RWPE2 (cell line): ENCODE measurements at regions not wholly inside any gene's neighbourhood (a gene's known extent, or its start where the extent isn't known, plus 50 kb on each side); places are given as distances from the start of the nearest gene placed in this dataset.

Source experiments
- ATAC-seq: fragments of 200-7000 bp; cut with Tn5 transposase; 3 replicates; pipeline ENCODE4 v1.9.1; 2021; ENCODE audit warnings: low read depth
- DNase-seq: peaks from one replicate; pipeline ENCODE4 v3.0.0-alpha.2; 2020; ENCODE audit warnings: low spot score
- H3K27ac ChIP-seq: fragments of 450-650 bp; 2 replicates; pipeline ENCODE4 v1.5.1; 2017; ENCODE audit warnings: mild to moderate bottlenecking; ENCODE audit not compliant: poor library complexity, severe bottlenecking
- H3K27me3 ChIP-seq: fragments of 250-450 bp; sonication (Bioruptor Pico); 2 replicates; pipeline ENCODE4 v1.5.1; 2021; ENCODE audit warnings: mild to moderate bottlenecking, moderate library complexity; ENCODE audit not compliant: insufficient read depth, poor library complexity, severe bottlenecking
- H3K36me3 ChIP-seq: fragments of 250-450 bp; sonication (Bioruptor Pico); 2 replicates; pipeline ENCODE4 v1.5.1; 2020; ENCODE audit warnings: low read depth, mild to moderate bottlenecking, moderate library complexity
- H3K4me1 ChIP-seq: fragments of 250-450 bp; sonication (Bioruptor Pico); 2 replicates; pipeline ENCODE4 v1.5.1; 2021; ENCODE audit warnings: mild to moderate bottlenecking, moderate library complexity; ENCODE audit not compliant: insufficient read depth, poor library complexity, severe bottlenecking
- H3K4me3 ChIP-seq: fragments of 250-450 bp; sonication (Bioruptor Pico); 2 replicates; pipeline ENCODE4 v1.5.1; 2021; ENCODE audit warnings: mild to moderate bottlenecking, moderate library complexity; ENCODE audit not compliant: severe bottlenecking
- H3K9me3 ChIP-seq: fragments of 250-450 bp; sonication (Bioruptor Pico); 2 replicates; pipeline ENCODE4 v1.5.1; 2021; ENCODE audit warnings: mild to moderate bottlenecking, moderate library complexity; ENCODE audit not compliant: severe bottlenecking
- TF ChIP-seq, protein P1 (sequence below): fragments of 450-650 bp; IDR thresholded peaks from one replicate; pipeline ENCODE4 v1.5.1; 2017; ENCODE audit warnings: mild to moderate bottlenecking, moderate library complexity; ENCODE audit not compliant: poor library complexity, severe bottlenecking

GRCh38 chr9:118446943-118447639, 742.9 kb downstream of the TLR4 start:
- Histone ChIP-seq H3K4me1 (no peaks in the 10 kb centered on the region), H3K9me3 (no peaks in the 10 kb centered on the region), H3K4me3 (no peak overlapping the region), H3K27ac (no peak overlapping the region), H3K27me3 (no peaks in the 10 kb centered on the region), H3K36me3 (no peaks in the 10 kb centered on the region)
- ATAC-seq (0 out of 3 replicates have a peak, but pooled peaks have one; percentile 44), DNase-seq (no peak)
- TF ChIP-seq, protein P1, sequence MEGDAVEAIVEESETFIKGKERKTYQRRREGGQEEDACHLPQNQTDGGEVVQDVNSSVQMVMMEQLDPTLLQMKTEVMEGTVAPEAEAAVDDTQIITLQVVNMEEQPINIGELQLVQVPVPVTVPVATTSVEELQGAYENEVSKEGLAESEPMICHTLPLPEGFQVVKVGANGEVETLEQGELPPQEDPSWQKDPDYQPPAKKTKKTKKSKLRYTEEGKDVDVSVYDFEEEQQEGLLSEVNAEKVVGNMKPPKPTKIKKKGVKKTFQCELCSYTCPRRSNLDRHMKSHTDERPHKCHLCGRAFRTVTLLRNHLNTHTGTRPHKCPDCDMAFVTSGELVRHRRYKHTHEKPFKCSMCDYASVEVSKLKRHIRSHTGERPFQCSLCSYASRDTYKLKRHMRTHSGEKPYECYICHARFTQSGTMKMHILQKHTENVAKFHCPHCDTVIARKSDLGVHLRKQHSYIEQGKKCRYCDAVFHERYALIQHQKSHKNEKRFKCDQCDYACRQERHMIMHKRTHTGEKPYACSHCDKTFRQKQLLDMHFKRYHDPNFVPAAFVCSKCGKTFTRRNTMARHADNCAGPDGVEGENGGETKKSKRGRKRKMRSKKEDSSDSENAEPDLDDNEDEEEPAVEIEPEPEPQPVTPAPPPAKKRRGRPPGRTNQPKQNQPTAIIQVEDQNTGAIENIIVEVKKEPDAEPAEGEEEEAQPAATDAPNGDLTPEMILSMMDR, result no peak

DNA sequence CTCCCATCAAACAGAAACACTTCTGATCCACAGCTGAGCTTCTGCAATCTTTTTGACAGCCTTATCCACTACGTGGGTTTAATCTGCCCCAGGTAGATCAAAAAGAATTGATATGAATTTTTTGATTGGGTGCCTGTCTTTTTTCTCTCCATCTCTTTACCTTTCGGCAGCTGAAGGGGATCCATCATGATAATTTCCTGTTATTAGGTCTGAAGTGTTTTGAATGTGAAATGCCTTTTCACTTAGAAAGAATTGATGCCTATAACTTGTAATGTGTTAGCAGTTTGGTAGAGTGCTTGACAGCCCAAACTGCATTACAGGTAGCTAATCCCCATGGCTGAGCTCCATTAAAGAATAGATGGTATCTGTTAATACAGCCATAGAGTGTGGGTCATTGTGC, 745.4 kb downstream of the TLR4 start:
- Histone ChIP-seq H3K4me1 (no peaks in the 10 kb centered on the region), H3K36me3 (no peaks in the 10 kb centered on the region), H3K27ac (no peak overlapping the region), H3K9me3 (no peaks in the 10 kb centered on the region), H3K4me3 (no peak overlapping the region), H3K27me3 (no peaks in the 10 kb centered on the region)
- DNase-seq (no peak), ATAC-seq (no peak)
- TF ChIP-seq, protein P1, result no peak

DNA sequence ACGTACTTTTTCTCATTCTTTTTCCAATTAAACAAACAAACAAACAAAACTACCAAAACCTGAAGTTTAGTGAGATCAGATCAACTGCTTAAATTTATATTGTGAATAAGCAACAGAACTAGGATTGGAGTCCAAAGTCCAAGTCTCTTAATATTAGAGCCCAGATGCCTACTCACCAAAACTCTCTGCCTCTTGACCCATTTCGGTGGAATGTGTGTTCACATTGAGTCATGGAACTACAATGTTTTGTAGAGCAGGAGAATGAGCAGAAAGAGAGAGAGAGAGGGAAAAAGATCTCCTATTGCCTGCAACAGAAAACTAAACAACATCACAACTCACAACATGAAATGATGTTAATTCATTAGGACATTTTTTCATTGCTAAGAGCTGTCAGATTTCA, 751.1 kb downstream of the TLR4 start:
- DNase-seq, result no peak

DNA sequence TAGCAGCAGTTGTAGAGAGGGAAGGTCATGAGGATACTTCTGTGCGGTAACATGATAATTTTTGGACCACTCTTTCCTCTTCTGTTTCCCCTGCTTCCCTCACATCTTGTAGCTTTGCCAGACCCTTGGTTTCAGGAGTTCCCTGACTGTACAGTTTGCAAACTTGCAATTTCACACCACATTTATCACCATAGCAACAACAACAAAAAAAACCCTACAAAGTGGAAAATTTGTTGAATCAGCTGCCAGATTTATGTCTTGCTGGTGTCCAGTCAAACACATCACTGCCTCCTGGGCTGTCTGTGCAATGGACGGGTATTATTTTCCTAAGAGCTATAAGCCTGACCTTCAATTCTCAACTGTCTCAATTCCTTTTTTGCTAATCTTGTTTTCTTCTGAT, 751.6 kb downstream of the TLR4 start:
- TF ChIP-seq, protein P1, result no peak
- no peak overlapping the region for H3K27ac ChIP-seq
- no peaks in the 10 kb centered on the region for H3K4me1 ChIP-seq
- no peaks in the 10 kb centered on the region for H3K36me3 ChIP-seq
- H3K27me3 ChIP-seq, result peaks cover 1% of the 10 kb centered on the region
- no peak overlapping the region for H3K4me3 ChIP-seq
- ATAC-seq (no peak), DNase-seq (no peak)
- H3K9me3 ChIP-seq, result no peaks in the 10 kb centered on the region

More for the DNA sequence above, 751.1 kb downstream of the TLR4 start:
- Histone ChIP-seq H3K9me3 (no peaks in the 10 kb centered on the region), H3K4me1 (no peaks in the 10 kb centered on the region), H3K27ac (no peak overlapping the region), H3K36me3 (no peaks in the 10 kb centered on the region), H3K4me3 (no peak overlapping the region), H3K27me3 (no peaks in the 10 kb centered on the region)
- ATAC-seq, result no peak
- TF ChIP-seq, protein P1, result no peak

DNA sequence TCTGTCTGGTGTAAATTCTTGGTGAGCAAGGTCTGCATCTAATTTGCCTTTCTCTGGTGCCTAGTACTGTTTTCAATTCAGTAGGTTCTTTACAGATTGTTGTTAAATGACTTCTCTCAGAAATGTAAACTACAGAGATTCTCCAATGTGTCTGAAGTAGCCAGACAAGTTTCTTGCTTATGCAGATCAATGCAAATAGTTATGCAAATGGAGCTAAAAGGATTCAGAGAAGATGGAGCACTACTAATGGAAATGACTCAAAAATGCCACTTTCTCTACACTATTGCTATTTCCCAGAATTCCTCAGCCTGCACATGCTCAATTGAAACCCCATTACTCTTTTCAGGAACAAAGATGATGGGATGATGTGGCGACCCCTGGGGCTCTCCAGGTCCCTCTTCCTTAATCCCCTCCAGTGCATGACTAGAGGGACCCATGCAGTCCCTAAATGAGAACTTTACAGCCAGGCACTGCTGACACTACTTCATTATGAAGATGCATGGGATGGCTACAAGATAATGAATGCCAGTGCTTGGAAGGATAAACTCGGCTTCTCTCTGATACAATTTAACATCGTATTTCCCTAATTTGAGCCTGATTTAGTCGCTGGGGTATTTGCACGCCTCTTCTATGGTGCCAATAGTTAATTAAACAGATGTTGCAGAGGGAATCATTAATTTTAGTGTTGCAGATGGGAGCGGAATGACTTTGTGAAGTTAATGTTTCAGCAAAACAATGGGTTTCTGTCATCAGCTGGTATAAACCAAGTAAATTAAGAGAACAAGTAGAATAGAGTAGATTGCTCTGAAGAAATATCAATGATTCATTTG, 753.2 kb downstream of the TLR4 start:
- Histone ChIP-seq H3K4me1 (no peaks in the 10 kb centered on the region), H3K27ac (no peak overlapping the region), H3K36me3 (no peaks in the 10 kb centered on the region), H3K4me3 (no peak overlapping the region), H3K9me3 (no peaks in the 10 kb centered on the region), H3K27me3 (peaks cover 3% of the 10 kb centered on the region)
- DNase-seq (no peak), ATAC-seq (no peak)
- TF ChIP-seq, protein P1, result no peak
